Lower leg skin (tissue), 3 donors: ENCODE measurements at regions not wholly inside any gene's neighbourhood (a gene's known extent, or its start where the extent isn't known, plus 50 kb on each side); places are given as distances from the start of the nearest gene placed in this dataset.

ENCODE experiments used
- CTCF ChIP-seq, 3 donors: fragments of 450-650 bp; IDR thresholded peaks; one replicate each; pipeline ENCODE4 v1.5.1; 2016; ENCODE audit warnings: antibody characterized with exemption in 3 of 3, mild to moderate bottlenecking in 3 of 3, moderate library complexity in 2 of 3
- POLR2A ChIP-seq, 2 donors: fragments of 450-650 bp; IDR thresholded peaks; one replicate each; pipeline ENCODE4 v1.6.1; 2016 to 2017; ENCODE audit warnings: antibody characterized with exemption in 2 of 2, mild to moderate bottlenecking in 1 of 2, moderate library complexity in 1 of 2

GRCh38 chr16:79472426-79472825 lies 128.1 kb downstream of the MAF start:
- TF ChIP-seq CTCF (IDR thresholded peaks at IDR 0.05) (no peak), POLR2A (IDR thresholded peaks at IDR 0.05) (no peak)
